H1 (cell line): ENCODE measurements at regions not wholly inside any gene's neighbourhood (a gene's known extent, or its start where the extent isn't known, plus 50 kb on each side); places are given as distances from the start of the nearest gene placed in this dataset.

Experiments used
- CTCF ChIA-PET: fragments of 300-600 bp; sonication (Branson Sonifier 250); formaldehyde crosslinking; loops from one replicate; lab custom pipeline; 2021; ENCODE audit not compliant: partially characterized antibody; lab: Charles Lee
- POLR2A ChIA-PET: fragments of 300-600 bp; sonication (Branson Sonifier 250); formaldehyde crosslinking; loops from one replicate; lab custom pipeline; 2021; ENCODE audit warnings: inconsistent platforms; ENCODE audit not compliant: partially characterized antibody; lab: Charles Lee
- DNase-seq, 2 experiments: peaks; one replicate each; pipeline versions ENCODE4 v3.0.0 to v3.0.0-alpha.2; 2010 to 2022; ENCODE audit warnings: low spot score in 2 of 2, low read depth in 1 of 2, mixed read lengths in 1 of 2
- FAIRE-seq: peaks from 2 replicates; lab custom pipeline; 2011; peaks lifted over from hg19 to GRCh38; lab: Jason Lieb, UNC
- H2AFZ ChIP-seq: 2 replicates; pipeline ENCODE4 v1.8.1; 2012; ENCODE audit warnings: low read length, inconsistent platforms
- H2AK5ac ChIP-seq: 2 replicates; pipeline ENCODE4 v1.6.1; 2013; ENCODE audit warnings: low read depth, low read length
- H2BK120ac ChIP-seq: replicated peaks from 2 replicates; pipeline ENCODE3; 2013; ENCODE audit warnings: low read depth, low read length, inconsistent platforms
- H2BK12ac ChIP-seq: 2 replicates; pipeline ENCODE4 v1.6.1; 2013; ENCODE audit warnings: low read depth, low read length
- H2BK15ac ChIP-seq: 2 replicates; pipeline ENCODE4 v1.6.1; 2013; ENCODE audit warnings: low read length
- H2BK20ac ChIP-seq: 2 replicates; pipeline ENCODE4 v1.6.1; 2013; ENCODE audit warnings: low read length
- H2BK5ac ChIP-seq: 2 replicates; pipeline ENCODE4 v1.6.1; 2013; ENCODE audit warnings: low read depth, low read length
- H3K14ac ChIP-seq: 2 replicates; pipeline ENCODE4 v1.6.1; 2013; ENCODE audit warnings: inconsistent platforms; ENCODE audit not compliant: insufficient read length
- H3K18ac ChIP-seq: 2 replicates; pipeline ENCODE4 v1.6.1; 2013; ENCODE audit warnings: low read length; ENCODE audit errors: extremely low read depth
- H3K23ac ChIP-seq: 2 replicates; pipeline ENCODE4 v1.6.1; 2013; ENCODE audit warnings: inconsistent platforms; ENCODE audit not compliant: insufficient read length
- H3K23me2 ChIP-seq: 2 replicates; pipeline ENCODE4 v1.6.1; 2013; ENCODE audit warnings: low read depth, low read length
- H3K27ac ChIP-seq: 2 replicates; pipeline ENCODE4 v1.6.1; 2011; ENCODE audit warnings: low read depth, low read length, inconsistent platforms
- H3K27me3 ChIP-seq, 4 experiments: replicated peaks in 1 of 4; 1 replicate in 1 of 4; 2 replicates in 3 of 4; pipeline versions ENCODE4 v1.6.1 to v1.8.1; 2011 to 2013; ENCODE audit warnings: low read length in 3 of 4, mild to moderate bottlenecking in 3 of 4, inconsistent platforms in 2 of 4, mixed read lengths in 2 of 4, moderate library complexity in 1 of 4; ENCODE audit not compliant: control insufficient read depth in 3 of 4, insufficient read depth in 3 of 4; ENCODE audit errors: extremely low read depth in 1 of 4
- H3K36me3 ChIP-seq, 4 experiments: 2 replicates each; pipeline versions ENCODE4 v1.6.1 to v1.8.1; 2011 to 2013; ENCODE audit warnings: mild to moderate bottlenecking in 4 of 4, low read length in 3 of 4, moderate library complexity in 2 of 4, control low read depth in 1 of 4, inconsistent platforms in 1 of 4; ENCODE audit not compliant: insufficient read depth in 4 of 4, control insufficient read depth in 2 of 4
- H3K4ac ChIP-seq: replicated peaks from 2 replicates; pipeline ENCODE3; 2013; ENCODE audit warnings: low read length, low read depth, mixed read lengths, inconsistent platforms; ENCODE audit not compliant: insufficient read length
- H3K4me1 ChIP-seq, 4 experiments: replicated peaks in 1 of 4; 1 replicate in 1 of 4; 2 replicates in 3 of 4; pipeline versions ENCODE4 v1.6.1 to v1.8.1; 2011 to 2013; ENCODE audit warnings: low read length in 3 of 4, inconsistent platforms in 2 of 4, mixed read lengths in 1 of 4; ENCODE audit not compliant: insufficient read depth in 4 of 4, control insufficient read depth in 3 of 4
- H3K4me2 ChIP-seq, 2 experiments: 2 replicates each; pipeline versions ENCODE4 v1.6.1 to v1.8.1; 2011 to 2013; ENCODE audit warnings: low read depth in 2 of 2, low read length in 2 of 2, control low read depth in 1 of 2, inconsistent platforms in 1 of 2, mild to moderate bottlenecking in 1 of 2; ENCODE audit not compliant: insufficient read depth in 1 of 2
- H3K4me3 ChIP-seq, 4 experiments: fragments of 200-600, 300-600 bp in 1 of 4; sonication (generic), shearing (Covaris generic), sonication (Bioruptor Twin) in 1 of 4; 2 replicates each; pipeline versions ENCODE4 v1.5.1 to v1.8.1; 2011 to 2016; ENCODE audit warnings: low read length in 4 of 4, low read depth in 3 of 4, control low read depth in 2 of 4, inconsistent platforms in 2 of 4, mild to moderate bottlenecking in 2 of 4, mixed read lengths in 1 of 4, moderate library complexity in 1 of 4; ENCODE audit not compliant: insufficient read depth in 2 of 4; ENCODE audit errors: extremely low read depth in 1 of 4
- H3K56ac ChIP-seq: replicated peaks from 2 replicates; pipeline ENCODE3; 2013; ENCODE audit warnings: low read depth, mild to moderate bottlenecking, mixed read lengths, low read length, inconsistent platforms; ENCODE audit not compliant: insufficient read length
- H3K79me1 ChIP-seq: 2 replicates; pipeline ENCODE4 v1.6.1; 2013; ENCODE audit warnings: low read depth, low read length, control low read depth
- H3K79me2 ChIP-seq, 2 experiments: 2 replicates each; pipeline versions ENCODE4 v1.6.1 to v1.8.1; 2012 to 2013; ENCODE audit warnings: low read length in 2 of 2, mild to moderate bottlenecking in 2 of 2, inconsistent platforms in 1 of 2; ENCODE audit not compliant: insufficient read depth in 2 of 2, control insufficient read depth in 1 of 2
- H3K9ac ChIP-seq, 4 experiments: replicated peaks in 1 of 4; 1 replicate in 1 of 4; 2 replicates in 3 of 4; pipeline versions ENCODE4 v1.6.1 to v1.8.1; 2011 to 2013; ENCODE audit warnings: low read depth in 3 of 4, low read length in 3 of 4, control low read depth in 2 of 4, mild to moderate bottlenecking in 2 of 4, moderate library complexity in 2 of 4, inconsistent platforms in 1 of 4; ENCODE audit errors: extremely low read depth in 1 of 4
- H3K9me3 ChIP-seq, 2 experiments: 2 replicates each; pipeline versions ENCODE4 v1.6.1 to v1.8.1; 2012 to 2013; ENCODE audit warnings: mild to moderate bottlenecking in 2 of 2, moderate library complexity in 2 of 2, control low read depth in 1 of 2, inconsistent platforms in 1 of 2, low read depth in 1 of 2, low read length in 1 of 2, mixed read lengths in 1 of 2; ENCODE audit not compliant: insufficient read depth in 2 of 2
- H4K20me1 ChIP-seq, 2 experiments: replicated peaks in 1 of 2; 2 replicates each; pipeline versions ENCODE3 to v1.8.1; 2011 to 2013; ENCODE audit warnings: inconsistent platforms in 2 of 2, low read length in 2 of 2, mild to moderate bottlenecking in 1 of 2; ENCODE audit not compliant: insufficient read depth in 2 of 2, control insufficient read depth in 1 of 2
- H4K5ac ChIP-seq: 2 replicates; pipeline ENCODE4 v1.6.1; 2013; ENCODE audit warnings: low read length, low read depth, mixed read lengths, inconsistent platforms; ENCODE audit not compliant: insufficient read length
- H4K8ac ChIP-seq: 2 replicates; pipeline ENCODE4 v1.8.0; 2013; ENCODE audit warnings: mild to moderate bottlenecking, moderate library complexity, low read length, inconsistent platforms; ENCODE audit not compliant: insufficient read depth; ENCODE audit errors: extremely low read depth
- H4K91ac ChIP-seq: replicated peaks from 2 replicates; pipeline ENCODE3; 2013; ENCODE audit warnings: low read length, mixed read lengths, inconsistent platforms; ENCODE audit not compliant: insufficient read length
- BRCA1 ChIP-seq: IDR thresholded peaks from 2 replicates; pipeline ENCODE4 v1.6.1; 2012; ENCODE audit warnings: low read depth, low read length, improper control_type of control experiment
- CEBPB ChIP-seq: IDR thresholded peaks from 2 replicates; pipeline ENCODE4 v1.6.1; 2012; ENCODE audit warnings: low read depth, low read length
- WGBS, 2 experiments: shearing (Covaris generic) in 1 of 2; methylation state at CpG; one replicate each; pipeline versions ENCODE4 v1.1.6 to v1.1.7; 2013 to 2015; ENCODE audit warnings: low lambda C conversion rate in 2 of 2, mixed read lengths in 2 of 2, inconsistent platforms in 1 of 2, low coverage in 1 of 2, missing lambda C conversion rate in 1 of 2; ENCODE audit not compliant: insufficient replicate concordance in 2 of 2, insufficient coverage in 1 of 2, insufficient read length in 1 of 2; ENCODE audit errors: extremely low coverage in 1 of 2, missing lambda C conversion rate in 1 of 2; 5-methylcytosine and 5-hydroxymethylcytosine counted together

GRCh38 chr4:123455360-123455759, 58.8 kb downstream of the SPRY1 start:
- no peak overlapping the region for H3K56ac ChIP-seq
- CTCF ChIA-PET: interaction anchor here (0.7 to 1.1 kb wide), 2 partner anchors 65 to 152 kb away, joined by 4 to 5 read pairs; no protein-coding TSS in a partner anchor
- no peak overlapping the region for H3K4me2 ChIP-seq
- H2BK20ac ChIP-seq: no peak overlapping the region
- H3K4me3 ChIP-seq: no peak overlapping the region
- no peak overlapping the region for H3K14ac ChIP-seq
- POLR2A ChIA-PET: interaction anchor here (0.6 kb wide), 1 partner anchor 56 kb away, joined by 3 read pairs; no protein-coding TSS in a partner anchor
- no peak overlapping the region for H2BK120ac ChIP-seq
- FAIRE-seq: no peak
- no peaks in the 10 kb centered on the region for H3K79me1 ChIP-seq
- no peak overlapping the region for H2AK5ac ChIP-seq
- H3K23me2 ChIP-seq: no peaks in the 10 kb centered on the region
- no peak overlapping the region for H4K8ac ChIP-seq
- H2BK12ac ChIP-seq: no peak overlapping the region
- no peak for DNase-seq
- H2BK5ac ChIP-seq: no peak overlapping the region
- no peaks in the 10 kb centered on the region for H3K27me3 ChIP-seq
- no peak overlapping the region for H4K5ac ChIP-seq
- no peaks in the 10 kb centered on the region for H4K20me1 ChIP-seq
- no peak overlapping the region; the same call in 1 of the 2 replicates for H2AFZ ChIP-seq
- H3K79me2 ChIP-seq: no peaks in the 10 kb centered on the region
- H3K4me1 ChIP-seq: no peaks in the 10 kb centered on the region
- H3K4ac ChIP-seq: no peak overlapping the region
- no peaks in the 10 kb centered on the region for H3K36me3 ChIP-seq
- no peak overlapping the region for H3K23ac ChIP-seq
- no peak overlapping the region for H3K27ac ChIP-seq
- TF ChIP-seq CEBPB (peak; percentile 28; the same call in 1 of the 2 replicates), BRCA1 (no peak)
- TF ChIP-seq, all 59 proteins: peak for 1
- Histone ChIP-seq H4K91ac (no peak overlapping the region), H2BK15ac (no peak overlapping the region), H3K9me3 (no peaks in the 10 kb centered on the region), H3K18ac (no peak overlapping the region), H3K9ac (no peak overlapping the region)
- 56% methylated on average over 2 of the region's 2 CpGs; no CpG with 5 or more reads in 1 of the 2 experiments for whole genome bisulfite sequencing, 2 experiments
